ENCODE measurements at regions not wholly inside any gene's neighbourhood (a gene's known extent, or its start where the extent isn't known, plus 50 kb on each side); places are given as distances from the start of the nearest gene placed in this dataset.

DNA sequence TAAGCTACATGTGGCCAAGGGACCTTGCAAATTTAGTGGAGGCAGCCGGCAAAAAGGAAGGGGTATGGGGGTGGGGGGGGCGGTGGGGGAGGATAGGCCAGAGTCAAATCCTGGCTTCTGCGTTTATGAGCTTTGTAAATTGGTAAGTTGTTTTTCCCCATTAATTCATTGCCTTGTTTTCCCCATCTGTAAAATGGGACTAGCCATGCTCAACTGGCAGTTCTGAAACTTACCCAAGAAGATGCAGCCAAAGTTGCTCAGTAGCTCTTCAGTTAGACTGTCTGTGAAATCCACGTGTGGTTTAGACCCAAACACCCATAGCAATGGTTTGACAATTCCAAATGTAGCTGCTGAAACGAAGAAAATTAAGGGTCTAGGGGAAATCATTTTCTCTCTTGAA lies 52.3 kb upstream of the FAM89A start:
- TF ChIP-seq CTCF (conservative IDR thresholded peaks at IDR 0.05; ENCODE audit: low read length) (no peak), EZH2phosphoT487 (IDR thresholded peaks at IDR 0.05; ENCODE audit: borderline replicate concordance) (no peak)

All from Loucy (cell line).